ENCODE measurements at regions not wholly inside any gene's neighbourhood (a gene's known extent, or its start where the extent isn't known, plus 50 kb on each side); places are given as distances from the start of the nearest gene placed in this dataset.
"Not testable (repeated sequence)": the region's sequence is repeated elsewhere in the genome, so short reads cannot be mapped to it uniquely, and the experiment has no call there.

DNA sequence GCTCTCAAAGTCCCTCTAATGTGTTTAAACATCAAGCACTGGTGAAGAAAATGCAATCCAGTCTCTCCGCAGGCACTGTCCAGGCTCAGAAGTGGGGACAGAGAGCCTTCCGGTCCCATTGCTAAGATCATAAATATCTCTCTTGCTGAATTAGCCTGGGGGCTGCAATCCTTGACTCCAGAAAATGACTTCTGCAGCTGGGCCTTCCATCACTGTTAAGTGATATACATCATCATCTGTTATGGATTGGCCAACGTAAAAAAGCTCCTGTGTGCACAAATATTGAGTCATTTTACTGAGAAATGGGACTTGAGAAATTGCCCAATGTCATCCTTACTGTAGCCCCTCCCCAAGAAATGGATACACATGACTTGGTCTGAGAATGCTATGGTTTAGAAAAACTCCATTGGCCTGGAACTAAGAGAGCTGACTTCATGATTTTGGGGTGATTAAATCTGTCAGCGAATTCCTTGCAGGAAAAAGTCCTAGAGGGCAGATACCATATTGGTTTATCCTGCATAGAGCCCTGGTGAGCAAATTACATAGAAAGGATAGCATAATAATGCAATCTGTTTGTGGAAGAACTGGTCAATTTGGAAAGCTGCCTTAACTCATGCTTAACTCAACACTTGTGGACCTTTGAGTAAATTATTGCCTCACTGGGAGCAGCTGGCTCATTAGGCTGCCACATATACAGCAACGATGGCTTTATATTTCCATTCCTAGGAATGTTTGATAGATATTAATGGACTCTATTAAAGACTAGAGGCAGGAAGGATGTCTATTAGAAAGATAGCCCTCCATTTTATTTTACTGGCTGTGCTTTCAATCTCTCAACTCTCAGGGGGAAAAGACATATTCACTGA is 346.1 kb downstream of the GBA3 start:
- Mint-ChIP-seq H3K27ac (no peak overlapping the region), H3K4me1 (ENCODE audit: low read depth) (no peaks in the 10 kb centered on the region), H3K4me3 (no peak overlapping the region), H3K27me3 (no peaks in the 10 kb centered on the region), H3K9me3 (no peaks in the 10 kb centered on the region), H3K36me3 (ENCODE audit: low read depth) (no peaks in the 10 kb centered on the region)
- intact Hi-C loops (cut with micrococcal nuclease): no loop called here

DNA sequence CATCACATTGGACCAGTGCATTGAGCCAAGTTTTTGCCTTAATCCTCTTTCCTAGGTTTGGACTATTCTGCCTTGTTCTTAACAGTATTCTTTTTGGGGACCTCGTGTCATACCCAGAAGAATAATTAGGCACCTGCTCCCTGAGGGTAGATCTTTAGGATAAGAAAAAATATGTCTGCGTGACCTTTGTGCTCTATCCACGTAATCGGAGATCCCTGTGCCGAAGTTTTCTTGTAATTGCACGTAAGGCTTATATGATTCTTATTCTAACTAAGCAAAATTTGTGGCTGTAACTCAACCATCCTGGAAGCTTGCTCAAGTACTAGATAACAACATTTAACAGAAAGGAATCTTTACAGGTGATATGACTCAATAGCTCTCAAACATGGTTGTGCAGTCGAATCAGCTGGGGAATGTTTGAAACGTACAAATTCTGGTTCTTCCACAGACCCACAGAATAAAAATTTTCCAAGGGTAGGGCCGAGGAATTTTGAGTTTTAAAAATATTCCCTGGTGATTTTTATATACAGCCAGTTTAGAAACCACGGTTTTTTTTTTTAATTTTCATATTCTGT is 344.3 kb downstream of the GBA3 start:
- no peaks in the 10 kb centered on the region for H3K9me3 Mint-ChIP-seq
- H3K4me1 Mint-ChIP-seq (ENCODE audit: low read depth): no peaks in the 10 kb centered on the region
- H3K27me3 Mint-ChIP-seq: no peaks in the 10 kb centered on the region
- no peaks in the 10 kb centered on the region for H3K36me3 Mint-ChIP-seq (ENCODE audit: low read depth)
- intact Hi-C loops (cut with micrococcal nuclease): no loop called here
- no peak overlapping the region for H3K27ac Mint-ChIP-seq
- H3K4me3 Mint-ChIP-seq: no peak overlapping the region

DNA sequence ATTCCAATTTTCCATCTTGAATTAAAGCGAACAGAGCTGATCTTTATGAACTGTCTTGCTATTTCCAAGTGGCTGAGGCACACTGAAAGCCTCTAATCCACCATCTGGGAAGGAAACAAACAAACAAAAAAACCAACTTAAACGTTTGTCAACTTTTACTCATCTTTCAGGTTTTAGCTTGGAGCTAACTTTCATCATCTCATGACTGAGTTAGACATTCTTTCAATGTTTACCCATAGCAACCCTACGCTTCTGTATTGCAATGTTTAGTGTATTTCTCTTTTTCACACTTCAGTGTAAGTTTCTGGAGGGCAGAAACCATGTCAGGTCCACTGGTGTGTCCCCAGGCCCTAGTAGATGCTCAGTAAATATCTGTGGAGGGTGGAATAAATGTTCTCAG is 343.8 kb downstream of the GBA3 start:
- H3K4me3 Mint-ChIP-seq: no peak overlapping the region
- no peaks in the 10 kb centered on the region for H3K9me3 Mint-ChIP-seq
- no peaks in the 10 kb centered on the region for H3K36me3 Mint-ChIP-seq (ENCODE audit: low read depth)
- H3K27ac Mint-ChIP-seq: no peak overlapping the region
- intact Hi-C loops (cut with micrococcal nuclease): no loop called here
- H3K4me1 Mint-ChIP-seq (ENCODE audit: low read depth): no peaks in the 10 kb centered on the region
- no peaks in the 10 kb centered on the region for H3K27me3 Mint-ChIP-seq

DNA sequence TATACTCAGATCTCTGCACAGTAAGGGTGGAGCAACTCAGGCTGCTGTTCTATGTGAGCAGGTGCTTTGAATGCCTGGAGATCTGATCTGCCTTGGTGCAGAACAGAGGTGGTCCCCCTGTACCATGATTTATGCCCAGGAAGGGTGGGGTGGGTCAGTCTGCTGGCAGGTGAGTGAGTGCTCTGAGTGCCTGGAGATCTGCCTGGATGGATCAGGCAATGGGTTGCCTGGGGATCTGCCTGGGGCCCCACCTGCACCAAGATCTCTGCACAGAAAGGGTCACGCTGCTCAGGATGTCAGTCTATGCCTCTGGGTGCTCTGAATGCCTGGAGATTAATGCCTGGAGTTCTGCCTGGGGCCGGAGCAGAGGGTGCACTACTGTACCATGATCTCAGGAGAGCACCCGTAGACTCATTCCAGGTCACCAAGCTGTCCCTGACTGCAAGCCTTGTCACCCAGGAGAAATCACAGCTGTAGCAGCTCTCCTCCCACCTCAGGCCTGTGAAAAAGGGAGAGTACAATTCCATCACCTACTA is 342.9 kb downstream of the GBA3 start:
- H3K9me3 Mint-ChIP-seq: no peaks in the 10 kb centered on the region
- H3K27me3 Mint-ChIP-seq: no peaks in the 10 kb centered on the region
- intact Hi-C loops (cut with micrococcal nuclease): no loop called here
- no peak overlapping the region for H3K4me3 Mint-ChIP-seq
- no peak overlapping the region for H3K27ac Mint-ChIP-seq
- H3K4me1 Mint-ChIP-seq (ENCODE audit: low read depth): no peaks in the 10 kb centered on the region
- no peaks in the 10 kb centered on the region for H3K36me3 Mint-ChIP-seq (ENCODE audit: low read depth)

DNA sequence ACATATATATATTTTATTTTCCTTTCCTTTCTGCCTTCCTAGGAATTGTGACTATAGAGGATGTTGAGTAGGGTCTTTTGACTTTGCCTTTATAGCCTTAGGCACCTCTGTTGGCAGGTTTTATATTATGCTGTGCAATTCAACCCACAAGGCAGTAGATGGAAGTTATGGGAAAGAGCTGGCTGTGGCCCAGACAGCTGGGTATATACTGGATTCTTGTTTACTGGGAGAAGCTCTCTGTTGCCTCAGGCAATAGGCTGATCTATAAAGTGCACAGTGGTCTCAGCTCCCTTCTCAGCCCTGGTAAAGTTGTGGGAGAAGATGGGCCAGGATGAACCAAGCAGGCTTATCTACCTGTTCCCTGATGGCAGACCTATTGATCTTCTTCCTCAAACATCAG is 342.0 kb downstream of the GBA3 start:
- Mint-ChIP-seq H3K27ac (no peak overlapping the region), H3K27me3 (no peaks in the 10 kb centered on the region), H3K4me1 (ENCODE audit: low read depth) (no peaks in the 10 kb centered on the region), H3K4me3 (no peak overlapping the region), H3K9me3 (no peaks in the 10 kb centered on the region), H3K36me3 (ENCODE audit: low read depth) (no peaks in the 10 kb centered on the region)
- intact Hi-C loops (cut with micrococcal nuclease): no loop called here

DNA sequence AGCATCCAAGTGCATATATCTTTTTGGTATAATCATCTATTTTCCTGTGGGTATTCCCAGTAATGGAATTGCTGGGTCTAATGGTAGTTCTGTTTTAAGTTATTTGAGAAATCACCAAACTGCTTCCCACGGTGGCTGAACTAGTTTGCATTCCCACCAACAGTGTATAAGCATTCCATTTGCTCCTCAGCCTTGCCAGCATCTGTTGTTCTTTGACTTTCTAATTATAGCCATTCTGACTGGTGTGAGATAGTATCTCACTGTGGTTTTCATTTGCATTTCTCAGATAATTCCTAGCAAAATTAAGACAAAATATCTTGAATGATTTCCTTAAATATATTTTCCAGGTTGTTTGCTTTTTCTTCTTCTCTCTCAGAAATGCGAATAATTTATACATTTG is 341.1 kb downstream of the GBA3 start:
- Mint-ChIP-seq H3K9me3 (no peaks in the 10 kb centered on the region), H3K4me1 (ENCODE audit: low read depth) (no peaks in the 10 kb centered on the region), H3K27ac (no peak overlapping the region), H3K4me3 (no peak overlapping the region), H3K27me3 (no peaks in the 10 kb centered on the region), H3K36me3 (ENCODE audit: low read depth) (no peaks in the 10 kb centered on the region)
- intact Hi-C loops (cut with micrococcal nuclease): no loop called here

DNA sequence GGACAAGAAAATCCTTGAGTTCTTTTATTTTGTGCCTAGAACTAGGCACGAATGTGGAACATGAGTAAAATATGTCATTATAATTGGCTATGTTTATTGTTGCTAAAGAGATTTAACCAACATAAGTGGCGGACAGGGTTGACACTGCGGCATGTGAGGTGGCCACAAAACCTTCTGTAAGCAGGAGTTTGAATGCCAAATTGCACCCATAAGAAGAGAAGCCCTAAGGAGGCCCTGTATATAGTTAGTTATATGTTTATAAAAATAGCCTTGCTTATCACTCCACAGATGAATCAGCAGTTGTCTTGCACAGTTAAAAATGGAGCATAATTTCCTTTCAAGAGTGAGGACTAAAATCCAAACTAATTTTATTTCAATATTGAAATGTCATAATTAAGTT is 336.1 kb downstream of the GBA3 start:
- H3K27ac Mint-ChIP-seq: no peak overlapping the region
- H3K36me3 Mint-ChIP-seq (ENCODE audit: low read depth): no peaks in the 10 kb centered on the region
- H3K4me3 Mint-ChIP-seq: no peak overlapping the region
- H3K9me3 Mint-ChIP-seq: no peaks in the 10 kb centered on the region
- intact Hi-C loops (cut with micrococcal nuclease): no loop called here
- H3K27me3 Mint-ChIP-seq: no peaks in the 10 kb centered on the region
- no peaks in the 10 kb centered on the region for H3K4me1 Mint-ChIP-seq (ENCODE audit: low read depth)

DNA sequence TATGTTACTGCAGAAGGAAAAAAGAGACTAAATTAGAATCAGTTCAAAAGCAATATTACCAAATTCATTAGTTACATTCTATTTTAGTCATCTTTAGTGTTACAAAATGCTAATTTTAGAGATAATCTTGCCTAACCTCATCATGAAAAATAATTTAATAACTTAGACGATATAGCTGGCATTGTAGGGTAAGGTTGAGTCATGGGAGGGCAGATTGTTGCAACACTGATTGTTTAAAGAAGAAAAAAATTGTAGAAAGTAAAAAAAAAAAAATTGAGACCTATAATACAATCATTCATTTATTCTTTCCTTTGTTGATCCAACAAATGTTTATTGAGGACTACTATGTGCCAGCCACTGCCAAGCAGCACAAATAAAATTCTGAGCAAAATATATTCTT is 330.9 kb downstream of the GBA3 start:
- Mint-ChIP-seq H3K36me3 (ENCODE audit: low read depth) (no peaks in the 10 kb centered on the region), H3K9me3 (no peaks in the 10 kb centered on the region), H3K27ac (no peak overlapping the region), H3K27me3 (no peaks in the 10 kb centered on the region), H3K4me1 (ENCODE audit: low read depth) (no peaks in the 10 kb centered on the region), H3K4me3 (no peak overlapping the region)
- intact Hi-C loops (cut with micrococcal nuclease): no loop called here

DNA sequence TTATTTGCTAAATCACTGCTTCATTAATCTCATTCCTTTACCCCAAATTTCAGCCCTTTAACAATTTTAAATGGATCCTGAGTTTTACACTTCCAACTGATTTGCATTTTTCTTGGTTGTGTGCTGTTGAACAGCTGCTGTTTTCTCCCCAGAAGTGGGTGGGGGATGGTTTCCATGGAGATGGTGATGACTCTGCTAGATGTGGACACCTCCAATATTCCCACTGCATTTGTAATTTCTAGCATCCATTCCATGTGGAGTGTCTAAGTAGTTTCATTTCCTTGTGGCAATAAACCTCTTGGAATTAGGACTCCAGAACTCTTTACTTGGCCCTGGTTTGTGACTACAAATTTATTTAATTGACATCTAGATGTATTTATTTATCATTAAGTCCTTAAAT is 330.4 kb downstream of the GBA3 start:
- Mint-ChIP-seq H3K27ac (no peak overlapping the region), H3K4me1 (ENCODE audit: low read depth) (no peaks in the 10 kb centered on the region), H3K36me3 (ENCODE audit: low read depth) (no peaks in the 10 kb centered on the region), H3K27me3 (no peaks in the 10 kb centered on the region), H3K9me3 (no peaks in the 10 kb centered on the region), H3K4me3 (no peak overlapping the region)
- intact Hi-C loops (cut with micrococcal nuclease): no loop called here

DNA sequence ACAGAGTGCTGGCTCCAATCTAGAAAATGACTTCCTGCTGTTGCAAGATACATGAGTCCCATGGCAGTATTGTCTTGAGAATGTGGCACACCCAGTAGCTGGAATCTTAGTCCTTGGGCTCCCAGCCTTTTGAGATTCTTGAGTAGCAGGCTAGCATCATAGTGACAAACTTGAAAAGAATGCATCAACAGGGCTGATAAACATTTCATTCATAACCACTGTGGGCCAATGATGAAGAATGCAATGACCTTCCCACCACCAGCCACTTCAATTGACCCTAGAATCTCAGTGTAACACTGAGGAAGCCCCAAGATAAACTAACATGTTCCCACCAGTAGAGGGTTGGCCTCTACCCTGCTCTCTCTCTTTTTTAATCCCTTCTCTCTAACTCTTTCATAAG is 329.3 kb downstream of the GBA3 start:
- no peak overlapping the region for H3K27ac Mint-ChIP-seq
- no peaks in the 10 kb centered on the region for H3K9me3 Mint-ChIP-seq
- intact Hi-C loops (cut with micrococcal nuclease): no loop called here
- H3K4me3 Mint-ChIP-seq: no peak overlapping the region
- H3K36me3 Mint-ChIP-seq (ENCODE audit: low read depth): no peaks in the 10 kb centered on the region
- no peaks in the 10 kb centered on the region for H3K27me3 Mint-ChIP-seq
- H3K4me1 Mint-ChIP-seq (ENCODE audit: low read depth): no peaks in the 10 kb centered on the region

DNA sequence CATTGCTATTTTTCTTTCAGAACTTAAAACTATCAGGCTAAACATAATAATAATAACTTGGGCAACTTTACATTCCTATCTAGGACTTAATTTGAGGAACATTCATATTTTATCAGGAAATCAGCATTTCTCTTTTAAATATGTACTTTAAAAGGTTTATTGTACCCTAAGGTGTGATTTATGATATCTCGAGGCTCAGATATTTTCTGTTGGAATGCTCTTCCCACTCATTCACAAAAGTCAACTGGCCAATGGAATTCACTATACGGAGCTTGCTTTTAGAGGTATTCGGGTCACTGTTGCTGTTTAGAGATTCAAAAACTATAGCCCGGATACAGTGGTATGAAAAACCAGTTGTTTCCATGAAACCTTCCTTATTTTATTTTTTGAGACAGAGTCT is 328.3 kb downstream of the GBA3 start:
- H3K36me3 Mint-ChIP-seq (ENCODE audit: low read depth): no peaks in the 10 kb centered on the region
- intact Hi-C loops (cut with micrococcal nuclease): no loop called here
- no peaks in the 10 kb centered on the region for H3K9me3 Mint-ChIP-seq
- H3K27me3 Mint-ChIP-seq: no peaks in the 10 kb centered on the region
- no peak overlapping the region for H3K4me3 Mint-ChIP-seq
- H3K4me1 Mint-ChIP-seq (ENCODE audit: low read depth): no peaks in the 10 kb centered on the region
- H3K27ac Mint-ChIP-seq: no peak overlapping the region

DNA sequence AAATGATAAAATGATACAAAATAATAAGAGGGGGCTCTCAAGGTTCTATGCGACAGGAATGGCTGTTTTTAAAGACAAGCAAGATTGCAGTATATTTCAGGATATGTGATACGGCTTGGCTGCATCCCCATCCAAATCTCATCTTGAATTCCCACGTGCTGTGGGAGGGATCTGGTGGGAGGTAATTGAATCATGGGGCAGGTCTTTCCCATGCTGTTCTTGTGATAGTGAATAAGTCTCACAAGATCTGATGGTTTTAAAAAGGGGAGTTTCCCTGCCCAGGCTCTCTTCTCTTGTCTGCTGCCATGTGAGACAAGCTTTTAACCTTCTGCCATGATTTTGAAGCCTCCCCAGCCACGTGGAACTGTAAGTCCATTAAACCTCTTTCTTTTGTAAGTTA is 327.7 kb downstream of the GBA3 start:
- H3K4me1 Mint-ChIP-seq (ENCODE audit: low read depth); H3K36me3 Mint-ChIP-seq (ENCODE audit: low read depth); H3K4me3 Mint-ChIP-seq; H3K9me3 Mint-ChIP-seq; intact Hi-C loops (cut with micrococcal nuclease); H3K27me3 Mint-ChIP-seq; H3K27ac Mint-ChIP-seq: not testable (repeated sequence)

DNA sequence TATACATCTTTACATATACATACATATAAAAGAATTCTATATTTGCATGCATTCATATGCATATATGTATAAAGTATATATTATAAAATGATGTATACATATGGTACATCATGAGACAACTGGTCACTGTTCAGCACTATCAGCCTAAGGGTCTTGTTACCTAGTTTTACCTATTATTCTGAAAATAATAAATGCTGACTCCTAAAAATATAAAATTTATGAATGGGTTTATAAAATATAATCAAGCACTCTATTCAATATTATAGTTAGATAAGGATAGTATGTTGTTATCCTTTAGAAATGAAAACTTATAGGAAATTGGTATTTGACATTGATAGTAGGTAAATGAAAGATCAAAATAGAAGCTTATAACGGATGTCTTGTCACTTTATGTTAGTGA is 324.2 kb downstream of the GBA3 start:
- intact Hi-C loops (cut with micrococcal nuclease): no loop called here
- Mint-ChIP-seq H3K4me3 (no peak overlapping the region), H3K27me3 (no peaks in the 10 kb centered on the region), H3K27ac (no peak overlapping the region), H3K9me3 (no peaks in the 10 kb centered on the region), H3K4me1 (ENCODE audit: low read depth) (no peaks in the 10 kb centered on the region), H3K36me3 (ENCODE audit: low read depth) (no peaks in the 10 kb centered on the region)

DNA sequence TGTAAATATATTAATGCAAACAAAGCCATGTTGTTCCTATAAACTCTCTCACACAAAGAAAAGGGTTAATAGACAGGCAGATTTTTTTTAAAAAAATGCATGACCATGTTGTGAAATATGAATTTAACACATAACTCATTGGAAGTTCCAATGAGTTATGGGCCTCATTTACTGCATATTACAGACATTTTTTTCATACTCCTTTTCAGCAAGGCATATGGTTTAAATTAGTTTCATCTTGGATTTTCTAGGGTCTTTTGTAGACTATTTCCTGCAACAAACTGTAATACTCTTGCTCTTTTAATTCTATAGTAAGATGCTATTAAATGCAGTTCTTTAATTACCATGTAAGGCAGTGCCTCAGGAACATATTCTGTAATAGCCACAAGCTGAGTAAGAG is 323.1 kb downstream of the GBA3 start:
- H3K27me3 Mint-ChIP-seq: no peaks in the 10 kb centered on the region
- no peaks in the 10 kb centered on the region for H3K36me3 Mint-ChIP-seq (ENCODE audit: low read depth)
- H3K27ac Mint-ChIP-seq: no peak overlapping the region
- intact Hi-C loops (cut with micrococcal nuclease): no loop called here
- H3K4me1 Mint-ChIP-seq (ENCODE audit: low read depth): no peaks in the 10 kb centered on the region
- H3K9me3 Mint-ChIP-seq: no peaks in the 10 kb centered on the region
- no peak overlapping the region for H3K4me3 Mint-ChIP-seq

DNA sequence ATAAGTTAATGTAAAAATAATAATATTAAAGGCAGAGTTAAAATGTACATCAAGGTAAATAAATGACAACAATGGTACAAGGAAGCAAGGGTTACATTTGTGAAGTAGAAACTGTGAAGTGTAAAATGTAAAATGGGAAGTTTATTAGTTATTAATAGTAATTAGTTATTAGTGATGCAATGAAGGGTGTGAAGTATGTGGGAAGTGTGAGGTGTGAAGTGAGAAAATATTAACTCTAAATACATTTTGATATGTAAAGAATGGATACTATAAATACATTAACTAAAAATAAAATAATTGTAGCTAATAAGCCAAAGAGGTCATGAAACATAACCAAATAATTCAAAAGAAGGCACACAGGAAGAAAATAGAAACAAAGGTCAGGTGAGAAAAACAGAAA is 316.4 kb downstream of the GBA3 start:
- Mint-ChIP-seq H3K9me3 (no peaks in the 10 kb centered on the region), H3K27me3 (no peaks in the 10 kb centered on the region), H3K27ac (no peak overlapping the region), H3K36me3 (ENCODE audit: low read depth) (no peaks in the 10 kb centered on the region), H3K4me1 (ENCODE audit: low read depth) (no peaks in the 10 kb centered on the region), H3K4me3 (no peak overlapping the region)
- intact Hi-C loops (cut with micrococcal nuclease): no loop called here
